ENCODE measurements at regions not wholly inside any gene's neighbourhood (a gene's known extent, or its start where the extent isn't known, plus 50 kb on each side); places are given as distances from the start of the nearest gene placed in this dataset.

DNA sequence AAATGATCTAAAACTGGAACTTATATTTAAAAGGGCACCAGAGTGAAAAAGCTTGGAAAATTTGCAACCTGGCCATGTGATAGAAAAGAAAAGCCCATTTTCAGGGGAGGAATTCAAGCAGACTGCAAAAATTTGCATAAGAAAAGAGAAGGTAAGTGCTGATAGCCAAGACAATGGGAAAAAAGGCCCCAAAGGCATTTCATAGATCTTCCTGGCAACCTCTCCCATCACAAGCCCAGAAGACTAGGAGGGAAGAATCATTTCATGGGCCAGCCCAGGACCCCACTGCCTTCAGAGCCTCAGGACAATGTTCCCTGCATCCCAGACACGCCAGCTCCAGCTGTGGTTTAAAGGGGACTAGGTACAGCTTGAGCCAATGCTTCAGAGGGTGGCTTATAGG, 887.3 kb upstream of the DIAPH2 start:
- Mint-ChIP-seq H3K4me3 (no peak overlapping the region), H3K36me3 (ENCODE audit: low read depth) (no peaks in the 10 kb centered on the region), H3K4me1 (no peaks in the 10 kb centered on the region), H3K27ac (no peak overlapping the region), H3K9me3 (peaks cover 7% of the 10 kb centered on the region), H3K27me3 (ENCODE audit: insufficient read depth) (no peaks in the 10 kb centered on the region)
- H3K36me3 ChIP-seq (ENCODE audit: control insufficient read depth, insufficient read depth, low read length), result no peaks in the 10 kb centered on the region
- no peak overlapping the region for H3K27ac ChIP-seq (ENCODE audit: low read depth, low read length)
- H3K9ac ChIP-seq (ENCODE audit: extremely low read depth, low read length, poor library complexity, severe bottlenecking), result no peak overlapping the region
- H3K9me3 ChIP-seq (ENCODE audit: control insufficient read depth, low read length), result no peaks in the 10 kb centered on the region
- no peak overlapping the region for H3K4me3 ChIP-seq (ENCODE audit: low read length)
- H3K27me3 ChIP-seq (ENCODE audit: control insufficient read depth, insufficient read depth, low read length, poor library complexity, severe bottlenecking), result no peaks in the 10 kb centered on the region
- 84% methylated on average over 1 of the region's 1 CpG; no CpG with 5 or more reads in 1 of the 2 experiments for WGBS, 2 experiments (ENCODE audit: insufficient coverage in 1 of 2, insufficient read length in 1 of 2)
- no peaks in the 10 kb centered on the region for H3K4me1 ChIP-seq (ENCODE audit: control insufficient read depth, insufficient read depth, low read length)
- no peak for DNase-seq
- TF ChIP-seq, protein P1, sequence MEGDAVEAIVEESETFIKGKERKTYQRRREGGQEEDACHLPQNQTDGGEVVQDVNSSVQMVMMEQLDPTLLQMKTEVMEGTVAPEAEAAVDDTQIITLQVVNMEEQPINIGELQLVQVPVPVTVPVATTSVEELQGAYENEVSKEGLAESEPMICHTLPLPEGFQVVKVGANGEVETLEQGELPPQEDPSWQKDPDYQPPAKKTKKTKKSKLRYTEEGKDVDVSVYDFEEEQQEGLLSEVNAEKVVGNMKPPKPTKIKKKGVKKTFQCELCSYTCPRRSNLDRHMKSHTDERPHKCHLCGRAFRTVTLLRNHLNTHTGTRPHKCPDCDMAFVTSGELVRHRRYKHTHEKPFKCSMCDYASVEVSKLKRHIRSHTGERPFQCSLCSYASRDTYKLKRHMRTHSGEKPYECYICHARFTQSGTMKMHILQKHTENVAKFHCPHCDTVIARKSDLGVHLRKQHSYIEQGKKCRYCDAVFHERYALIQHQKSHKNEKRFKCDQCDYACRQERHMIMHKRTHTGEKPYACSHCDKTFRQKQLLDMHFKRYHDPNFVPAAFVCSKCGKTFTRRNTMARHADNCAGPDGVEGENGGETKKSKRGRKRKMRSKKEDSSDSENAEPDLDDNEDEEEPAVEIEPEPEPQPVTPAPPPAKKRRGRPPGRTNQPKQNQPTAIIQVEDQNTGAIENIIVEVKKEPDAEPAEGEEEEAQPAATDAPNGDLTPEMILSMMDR (conservative IDR thresholded peaks at IDR 0.05), result no peak

- no peak overlapping the region for H3K4me3 Mint-ChIP-seq
- H3K9me3 ChIP-seq (ENCODE audit: control insufficient read depth, low read length), result no peaks in the 10 kb centered on the region
Measured at GRCh38 chrX:95823796-95824195, 860.8 kb upstream of the DIAPH2 start.

DNA sequence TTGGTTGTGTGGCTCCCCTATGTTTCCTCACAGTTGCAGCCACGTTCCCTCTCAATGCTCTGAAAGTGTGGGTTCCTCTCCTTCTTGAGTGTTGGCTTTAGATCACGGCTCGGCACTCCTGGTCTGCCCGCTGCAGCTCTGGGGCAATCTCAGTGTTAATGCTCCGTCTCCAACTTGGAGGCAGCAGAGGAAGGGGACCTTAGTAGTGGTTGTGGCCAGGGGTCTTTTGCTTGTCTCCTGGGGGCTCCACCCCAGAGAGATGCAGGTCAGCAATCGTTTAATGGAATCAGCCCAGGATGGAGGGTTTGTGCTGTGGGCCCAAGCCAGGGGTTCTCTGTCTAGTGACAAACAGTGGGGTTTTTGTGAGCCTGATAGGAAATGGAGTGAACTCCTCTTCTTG, 849.4 kb upstream of the DIAPH2 start:
- Histone ChIP-seq H3K27me3 (ENCODE audit: control insufficient read depth, insufficient read depth, low read length, poor library complexity, severe bottlenecking) (no peaks in the 10 kb centered on the region), H3K27ac (ENCODE audit: low read depth, low read length) (no peak overlapping the region), H3K36me3 (ENCODE audit: control insufficient read depth, insufficient read depth, low read length) (no peaks in the 10 kb centered on the region), H3K9me3 (ENCODE audit: control insufficient read depth, low read length) (no peaks in the 10 kb centered on the region), H3K9ac (ENCODE audit: extremely low read depth, low read length, poor library complexity, severe bottlenecking) (no peak overlapping the region), H3K4me3 (ENCODE audit: low read length) (no peak overlapping the region), H3K4me1 (ENCODE audit: control insufficient read depth, insufficient read depth, low read length) (no peaks in the 10 kb centered on the region)
- Mint-ChIP-seq H3K4me1 (peaks cover 3% of the 10 kb centered on the region), H3K27me3 (ENCODE audit: insufficient read depth) (peaks cover 7% of the 10 kb centered on the region), H3K36me3 (ENCODE audit: low read depth) (no peaks in the 10 kb centered on the region), H3K4me3 (no peak overlapping the region), H3K9me3 (peaks cover 2% of the 10 kb centered on the region), H3K27ac (no peak overlapping the region)
- TF ChIP-seq, protein P1 (conservative IDR thresholded peaks at IDR 0.05), result no peak
- WGBS, 2 experiments (ENCODE audit: insufficient coverage in 1 of 2, insufficient read length in 1 of 2), result 86% methylated on average over 6 of the region's 6 CpGs; no CpG with 5 or more reads in 1 of the 2 experiments
- no peak for DNase-seq

More at GRCh38 chrX:95823796-95824195, 860.8 kb upstream of the DIAPH2 start:
- H3K36me3 Mint-ChIP-seq (ENCODE audit: low read depth), result no peaks in the 10 kb centered on the region
- TF ChIP-seq, protein P1 (conservative IDR thresholded peaks at IDR 0.05), result peak; percentile 71
- no peak overlapping the region for H3K27ac ChIP-seq (ENCODE audit: low read depth, low read length)
- H3K4me1 Mint-ChIP-seq, result no peaks in the 10 kb centered on the region
- DNase-seq, result no peak
- 100% methylated on average over 1 of the region's 1 CpG; no CpG with 5 or more reads in 1 of the 2 experiments for WGBS, 2 experiments (ENCODE audit: insufficient coverage in 1 of 2, insufficient read length in 1 of 2)
- H3K27me3 ChIP-seq (ENCODE audit: control insufficient read depth, insufficient read depth, low read length, poor library complexity, severe bottlenecking), result no peaks in the 10 kb centered on the region
- no peak overlapping the region for H3K4me3 ChIP-seq (ENCODE audit: low read length)
- H3K27ac Mint-ChIP-seq, result no peak overlapping the region
- no peaks in the 10 kb centered on the region for H3K36me3 ChIP-seq (ENCODE audit: control insufficient read depth, insufficient read depth, low read length)
- no peak overlapping the region for H3K9ac ChIP-seq (ENCODE audit: extremely low read depth, low read length, poor library complexity, severe bottlenecking)
- H3K4me1 ChIP-seq (ENCODE audit: control insufficient read depth, insufficient read depth, low read length), result no peaks in the 10 kb centered on the region
- no peaks in the 10 kb centered on the region for H3K27me3 Mint-ChIP-seq (ENCODE audit: insufficient read depth)
- no peaks in the 10 kb centered on the region for H3K9me3 Mint-ChIP-seq
